Mucosa of rectum (tissue), 2 donors: ENCODE measurements at regions not wholly inside any gene's neighbourhood (a gene's known extent, or its start where the extent isn't known, plus 50 kb on each side); places are given as distances from the start of the nearest gene placed in this dataset.

Experiments used
- H3K27ac ChIP-seq, 2 donors: one replicate each; pipeline ENCODE4 v1.7.0; 2013; ENCODE audit warnings: inconsistent platforms in 2 of 2, low read depth in 2 of 2, low read length in 2 of 2
- H3K27me3 ChIP-seq, 2 donors: one replicate each; pipeline ENCODE4 v1.7.0; 2013; ENCODE audit warnings: low read length in 2 of 2; ENCODE audit not compliant: control insufficient read depth in 2 of 2, insufficient read depth in 2 of 2
- H3K36me3 ChIP-seq, 2 donors: one replicate each; pipeline ENCODE4 v1.7.0; 2013; ENCODE audit warnings: low read length in 2 of 2; ENCODE audit not compliant: control insufficient read depth in 2 of 2, insufficient read depth in 2 of 2
- H3K4me1 ChIP-seq, 2 donors: one replicate each; pipeline ENCODE4 v1.7.0; 2013; ENCODE audit warnings: low read length in 2 of 2, mild to moderate bottlenecking in 1 of 2; ENCODE audit not compliant: control insufficient read depth in 2 of 2, insufficient read depth in 2 of 2
- H3K4me3 ChIP-seq, 2 donors: one replicate each; pipeline ENCODE4 v1.7.0; 2013; ENCODE audit warnings: low read length in 2 of 2
- H3K9ac ChIP-seq, 2 donors: one replicate each; pipeline ENCODE4 v1.7.0; 2013; ENCODE audit warnings: low read length in 2 of 2, low read depth in 1 of 2, mild to moderate bottlenecking in 1 of 2
- H3K9me3 ChIP-seq, 2 donors: one replicate each; pipeline ENCODE4 v1.7.0; 2013; ENCODE audit warnings: low read length in 2 of 2; ENCODE audit not compliant: control insufficient read depth in 2 of 2
- donor health status: healthy.
- donor health status: Normal muscosa, but diverticular disease.

DNA sequence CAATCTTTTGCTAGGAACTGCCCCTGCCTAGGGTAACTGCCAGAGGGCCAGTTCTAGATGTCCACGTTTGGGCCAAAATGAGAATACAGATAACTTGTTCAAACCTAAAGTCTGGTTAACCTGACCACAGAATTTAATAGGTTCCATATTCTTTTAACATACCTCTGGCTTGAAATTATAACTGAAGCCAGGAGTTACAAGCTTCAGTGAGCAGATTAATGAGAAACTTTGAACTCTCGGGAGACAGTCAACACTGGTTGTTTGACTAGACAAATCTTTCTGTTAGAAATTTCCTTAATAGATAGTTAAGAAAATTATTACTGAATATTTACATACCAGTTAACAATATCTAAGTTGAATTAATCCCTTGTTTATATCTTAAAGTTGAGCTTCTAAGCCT, 110.0 kb upstream of the KLF7 start:
- Histone ChIP-seq H3K27me3 (no peaks in the 10 kb centered on the region), H3K9ac (no peak overlapping the region), H3K27ac (no peak overlapping the region), H3K36me3 (no peaks in the 10 kb centered on the region), H3K4me3 (no peak overlapping the region), H3K4me1 (no peaks in the 10 kb centered on the region), H3K9me3 (no peaks in the 10 kb centered on the region)

DNA sequence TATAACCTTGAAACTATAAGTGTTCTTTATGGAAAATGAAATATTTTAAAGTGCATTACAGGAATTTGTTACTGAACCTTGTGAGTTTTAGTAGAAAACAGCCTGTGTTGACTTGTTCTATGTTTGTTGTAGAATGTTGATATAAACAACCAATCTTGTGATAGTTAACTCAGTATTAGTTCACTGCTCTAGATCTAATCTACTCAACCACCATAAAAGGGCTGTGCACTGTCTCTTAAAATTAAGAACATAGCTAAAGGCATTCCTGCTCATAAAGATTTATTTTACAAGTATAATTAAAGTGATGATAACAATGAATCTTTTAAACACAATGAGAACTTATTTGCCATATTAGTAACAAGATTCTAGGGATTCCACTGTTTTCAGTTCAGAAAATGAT, 110.5 kb upstream of the KLF7 start:
- no peak overlapping the region for H3K27ac ChIP-seq
- no peaks in the 10 kb centered on the region for H3K36me3 ChIP-seq
- H3K27me3 ChIP-seq, result no peaks in the 10 kb centered on the region
- no peak overlapping the region for H3K4me3 ChIP-seq
- H3K9me3 ChIP-seq, result no peaks in the 10 kb centered on the region
- no peaks in the 10 kb centered on the region for H3K4me1 ChIP-seq
- H3K9ac ChIP-seq, result no peak overlapping the region

DNA sequence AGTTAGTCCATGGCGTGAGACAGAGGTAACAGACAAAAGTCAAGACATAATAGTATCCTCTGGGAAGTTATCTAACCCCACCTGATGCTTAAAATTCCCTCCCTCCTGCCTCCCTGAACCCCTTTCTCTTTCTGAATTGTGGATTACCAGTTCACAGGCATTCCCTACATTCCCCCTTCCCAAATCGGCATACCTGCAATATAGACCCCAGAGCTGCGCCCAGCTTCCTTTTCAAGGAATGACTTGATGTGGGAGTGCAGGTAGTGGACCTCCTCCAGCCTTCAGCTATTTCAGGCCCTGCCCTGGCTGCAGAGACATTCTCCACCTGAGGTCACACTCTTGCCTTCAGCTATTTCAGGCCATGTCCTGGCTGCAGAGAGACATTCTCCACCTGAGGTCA, 111.1 kb upstream of the KLF7 start:
- H3K36me3 ChIP-seq, result no peaks in the 10 kb centered on the region
- H3K9ac ChIP-seq, result no peak overlapping the region
- no peak overlapping the region for H3K27ac ChIP-seq
- H3K27me3 ChIP-seq, result no peaks in the 10 kb centered on the region
- H3K9me3 ChIP-seq, result no peaks in the 10 kb centered on the region
- no peaks in the 10 kb centered on the region for H3K4me1 ChIP-seq
- no peak overlapping the region for H3K4me3 ChIP-seq

DNA sequence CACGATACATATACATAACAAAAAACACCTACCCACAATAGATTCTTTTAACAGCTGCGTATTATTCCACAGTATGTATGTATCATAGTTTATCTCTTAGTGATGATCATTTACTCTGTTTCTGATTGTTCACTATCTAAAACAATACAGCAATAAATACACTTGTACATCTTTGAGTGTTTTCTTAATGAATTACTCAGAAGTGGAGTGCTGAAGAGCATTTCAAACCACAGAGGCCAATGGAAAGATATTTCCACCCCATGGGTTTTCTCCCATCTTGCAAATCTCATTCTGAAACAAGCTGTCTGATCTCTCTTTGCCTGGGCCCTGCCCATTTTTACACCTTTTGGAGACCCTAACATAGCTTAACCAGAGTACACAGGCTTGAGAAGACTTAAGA, 113.8 kb upstream of the KLF7 start:
- Histone ChIP-seq H3K4me3 (no peak overlapping the region), H3K9ac (no peak overlapping the region), H3K4me1 (peaks cover 0 to under 1% of the 10 kb centered on the region in 2 donors), H3K27me3 (no peaks in the 10 kb centered on the region), H3K27ac (no peak overlapping the region), H3K9me3 (no peaks in the 10 kb centered on the region), H3K36me3 (no peaks in the 10 kb centered on the region)

DNA sequence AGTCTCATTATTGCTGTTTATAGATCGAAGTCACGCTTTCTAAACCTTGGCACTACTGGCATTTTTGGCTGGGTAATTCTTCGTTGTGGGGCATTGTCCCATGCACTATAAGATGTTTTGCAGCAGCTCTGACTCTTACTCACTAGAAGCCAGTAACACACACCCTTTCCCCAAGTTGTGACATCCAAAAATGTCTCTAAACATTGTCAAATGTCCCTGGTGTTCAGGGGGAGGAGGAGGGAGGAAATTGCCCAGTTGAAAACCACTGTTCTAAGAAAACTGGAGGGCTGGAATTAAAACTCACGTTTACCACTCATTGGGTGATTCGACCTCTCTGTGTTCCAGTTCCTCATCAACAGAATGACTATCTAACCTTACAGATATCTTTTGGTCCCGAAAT, 115.7 kb upstream of the KLF7 start:
- Histone ChIP-seq H3K4me3 (no peak overlapping the region), H3K27ac (no peak overlapping the region)

DNA sequence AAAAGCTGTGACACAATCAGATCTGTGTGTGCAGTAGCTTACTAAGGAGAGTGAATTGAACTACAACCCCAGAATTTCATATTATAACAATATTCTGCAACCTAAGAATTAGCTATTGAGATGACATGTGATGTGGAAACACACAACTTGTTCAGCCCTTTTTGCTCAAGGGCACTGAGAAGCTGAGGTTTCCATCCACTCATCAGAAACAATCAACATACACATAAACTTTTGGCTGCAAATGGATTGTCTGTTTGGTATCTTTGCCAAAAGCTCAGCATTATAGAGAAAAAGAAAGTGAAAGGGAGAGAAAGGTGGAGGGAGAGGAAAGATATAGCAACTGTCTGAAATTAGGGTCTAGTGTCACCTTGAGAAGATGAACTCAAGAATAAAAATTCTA, 117.2 kb upstream of the KLF7 start:
- no peaks in the 10 kb centered on the region for H3K27me3 ChIP-seq
- H3K36me3 ChIP-seq, result no peaks in the 10 kb centered on the region
- no peak overlapping the region for H3K27ac ChIP-seq
- H3K4me1 ChIP-seq, result peaks cover 0 to 2% of the 10 kb centered on the region in 2 donors
- H3K9ac ChIP-seq, result no peak overlapping the region
- H3K4me3 ChIP-seq, result no peak overlapping the region
- no peaks in the 10 kb centered on the region for H3K9me3 ChIP-seq

More for the DNA sequence above, 115.7 kb upstream of the KLF7 start:
- H3K4me1 ChIP-seq, result peaks cover 0 to 2% of the 10 kb centered on the region in 2 donors
- no peaks in the 10 kb centered on the region for H3K36me3 ChIP-seq
- H3K9me3 ChIP-seq, result no peaks in the 10 kb centered on the region
- H3K9ac ChIP-seq, result no peak overlapping the region
- H3K27me3 ChIP-seq, result no peaks in the 10 kb centered on the region

DNA sequence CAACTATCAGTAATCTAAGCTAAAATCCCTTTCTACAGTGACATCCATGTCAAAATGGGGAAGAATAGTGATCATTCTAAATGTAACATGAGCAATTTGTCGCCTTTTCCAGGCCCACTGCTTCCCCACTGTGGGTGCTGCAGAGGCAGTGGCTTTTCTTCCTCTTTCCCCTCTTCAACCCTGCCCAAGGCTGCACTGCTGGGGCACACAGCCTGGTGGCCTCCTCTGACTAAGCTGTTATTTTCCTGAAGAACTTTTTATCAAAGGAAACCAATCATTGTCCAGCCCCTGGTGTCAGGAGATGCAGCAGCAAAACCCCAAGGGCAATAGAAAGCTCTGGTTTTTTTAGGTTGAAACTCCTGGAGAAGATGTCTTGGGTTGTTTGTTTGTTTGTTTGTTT, 117.6 kb upstream of the KLF7 start:
- no peak overlapping the region for H3K27ac ChIP-seq
- no peaks in the 10 kb centered on the region for H3K9me3 ChIP-seq
- H3K9ac ChIP-seq, result no peak overlapping the region
- no peak overlapping the region for H3K4me3 ChIP-seq
- no peaks in the 10 kb centered on the region for H3K27me3 ChIP-seq
- peaks cover 0 to 2% of the 10 kb centered on the region in 2 donors for H3K4me1 ChIP-seq
- no peaks in the 10 kb centered on the region for H3K36me3 ChIP-seq

DNA sequence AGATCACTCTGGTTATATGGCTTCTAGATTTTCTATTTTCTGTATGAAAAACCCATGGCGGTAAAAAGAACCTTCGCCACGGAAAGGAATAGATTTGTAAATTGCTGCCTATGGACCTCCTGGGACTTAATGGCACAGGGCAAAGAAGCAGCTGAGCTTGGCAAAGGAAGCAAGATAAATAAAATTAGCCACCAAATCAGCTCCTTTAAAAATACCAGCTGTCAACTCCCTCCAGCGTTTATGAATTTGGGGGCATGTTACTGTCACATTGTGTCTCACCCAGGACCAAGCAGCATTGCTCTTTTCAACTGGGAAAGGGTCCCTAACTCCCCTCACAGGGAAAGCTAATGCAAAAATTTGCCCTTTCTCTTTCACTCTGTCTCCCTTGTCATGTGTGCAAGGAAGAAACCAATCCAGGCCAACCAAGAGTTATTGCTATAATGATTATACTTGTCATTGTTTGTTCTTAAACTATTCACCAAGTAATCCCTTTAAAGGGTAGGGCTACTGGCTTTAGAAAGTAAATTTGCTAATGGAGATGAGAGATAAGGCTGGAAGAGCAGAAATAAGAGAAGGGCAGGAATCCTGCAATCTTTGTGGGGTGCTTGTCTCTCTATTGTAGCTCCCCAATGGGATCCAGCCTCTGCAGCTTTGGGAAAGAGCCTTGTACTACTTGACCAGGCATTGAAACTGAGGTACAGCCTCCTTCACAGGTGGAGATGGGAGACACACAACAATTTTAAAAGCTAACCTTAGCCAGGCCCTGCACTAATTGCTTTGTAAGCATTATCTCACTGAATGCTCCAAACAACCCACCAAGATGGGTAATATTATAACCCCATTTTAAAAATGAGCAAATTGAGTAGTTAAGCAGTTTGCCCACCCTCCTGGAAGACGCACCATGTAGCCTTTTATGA, 119.1 kb upstream of the KLF7 start:
- Histone ChIP-seq H3K27me3 (no peaks in the 10 kb centered on the region), H3K9me3 (no peaks in the 10 kb centered on the region), H3K9ac (no peak overlapping the region), H3K4me1 (peaks cover 0 to 2% of the 10 kb centered on the region in 2 donors), H3K36me3 (no peaks in the 10 kb centered on the region), H3K4me3 (no peak overlapping the region), H3K27ac (no peak overlapping the region)

DNA sequence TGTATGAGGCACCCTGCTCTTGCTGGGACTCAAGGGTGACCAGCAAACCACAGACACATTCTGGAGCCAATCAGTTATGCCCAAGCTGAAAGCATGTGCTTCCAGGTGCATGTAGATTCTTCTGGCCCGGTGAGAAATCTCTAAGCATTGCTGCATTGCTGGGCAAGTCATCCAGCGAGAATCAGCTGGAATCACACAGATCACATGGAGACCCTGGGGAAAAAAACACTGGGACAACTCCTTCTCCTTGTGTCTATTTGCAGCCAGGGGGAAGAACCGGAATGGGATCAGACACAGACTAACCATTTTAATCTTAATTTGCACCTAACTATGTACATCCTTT, 119.7 kb upstream of the KLF7 start:
- Histone ChIP-seq H3K27me3 (no peaks in the 10 kb centered on the region), H3K9ac (no peak overlapping the region), H3K9me3 (no peaks in the 10 kb centered on the region), H3K27ac (no peak overlapping the region), H3K4me3 (no peak overlapping the region), H3K36me3 (no peaks in the 10 kb centered on the region), H3K4me1 (peaks cover 0 to 2% of the 10 kb centered on the region in 2 donors)

DNA sequence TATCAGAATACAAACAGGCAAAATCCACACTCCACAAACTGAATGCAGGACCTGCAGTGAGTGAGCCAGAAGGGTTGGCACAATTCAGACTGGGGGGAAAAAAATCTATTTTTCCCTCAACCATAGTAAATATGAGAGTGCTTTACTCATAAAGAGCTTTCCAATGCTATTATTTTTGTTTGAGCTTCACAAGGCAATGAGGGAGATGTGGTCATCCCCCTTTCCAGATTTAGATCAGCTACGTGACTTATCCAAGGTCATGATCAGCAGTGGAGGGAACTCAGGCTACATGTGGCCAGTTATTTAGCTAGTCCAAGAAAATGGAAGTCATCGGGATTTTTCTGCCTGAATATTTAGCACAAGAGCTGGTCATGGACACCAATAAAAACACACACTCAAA, 120.4 kb upstream of the KLF7 start:
- H3K27ac ChIP-seq, result no peak overlapping the region
- no peaks in the 10 kb centered on the region for H3K27me3 ChIP-seq
- H3K4me1 ChIP-seq, result peaks cover 0 to 2% of the 10 kb centered on the region in 2 donors
- no peaks in the 10 kb centered on the region for H3K9me3 ChIP-seq
- no peak overlapping the region for H3K9ac ChIP-seq
- H3K4me3 ChIP-seq, result no peak overlapping the region
- H3K36me3 ChIP-seq, result no peaks in the 10 kb centered on the region
